Fibroblast of upper back skin (primary cell): ENCODE measurements at regions not wholly inside any gene's neighbourhood (a gene's known extent, or its start where the extent isn't known, plus 50 kb on each side); places are given as distances from the start of the nearest gene placed in this dataset.
"Not testable (repeated sequence)": the region's sequence is repeated elsewhere in the genome, so short reads cannot be mapped to it uniquely, and the experiment has no call there.

ENCODE experiments used
- DNase-seq: peaks from one replicate; pipeline ENCODE4 v3.0.0-alpha.2; 2013

GRCh38 chr2:84129018-84129417 is 330.1 kb downstream of the SUCLG1 start:
- DNase-seq, result no peak

- DNase-seq, result not testable (repeated sequence)
Observed at GRCh38 chr2:84127812-84128211, 331.3 kb downstream of the SUCLG1 start.

GRCh38 chr2:84126530-84126929 is 332.6 kb downstream of the SUCLG1 start:
- DNase-seq, result no peak

- no peak for DNase-seq
Observed at GRCh38 chr2:84126084-84126483, 333.0 kb downstream of the SUCLG1 start.

GRCh38 chr2:84116143-84116542 is 342.9 kb downstream of the SUCLG1 start:
- no peak for DNase-seq

- no peak for DNase-seq
Observed at GRCh38 chr2:84115173-84115857, 343.8 kb downstream of the SUCLG1 start.

GRCh38 chr2:84103816-84104527 is 355.1 kb downstream of the SUCLG1 start:
- not testable (repeated sequence) for DNase-seq

- no peak for DNase-seq
Observed at GRCh38 chr2:84102274-84102673, 356.8 kb downstream of the SUCLG1 start.

GRCh38 chr2:84088656-84089055 is 370.4 kb downstream of the SUCLG1 start:
- no peak for DNase-seq

- DNase-seq, result no peak
Observed at GRCh38 chr2:84085562-84085961, 373.5 kb downstream of the SUCLG1 start.

GRCh38 chr2:84084856-84085255 is 374.2 kb downstream of the SUCLG1 start:
- DNase-seq, result no peak

- DNase-seq, result no peak
Observed at GRCh38 chr2:84083984-84084383, 375.1 kb downstream of the SUCLG1 start.

GRCh38 chr2:84078471-84078870 is 380.6 kb downstream of the SUCLG1 start:
- no peak for DNase-seq

GRCh38 chr2:84077496-84077895 is 381.6 kb downstream of the SUCLG1 start:
- peak; percentile 15 for DNase-seq

- DNase-seq, result no peak
Observed at GRCh38 chr2:84071050-84071449, 388.0 kb downstream of the SUCLG1 start.

GRCh38 chr2:84065857-84066256 is 393.2 kb downstream of the SUCLG1 start:
- no peak for DNase-seq

- no peak for DNase-seq
Observed at GRCh38 chr2:84057917-84058560, 401.0 kb downstream of the SUCLG1 start.

GRCh38 chr2:84055816-84056215 is 403.3 kb downstream of the SUCLG1 start:
- no peak for DNase-seq

- DNase-seq, result not testable (repeated sequence)
Observed at GRCh38 chr2:84054577-84054976, 404.5 kb downstream of the SUCLG1 start.

GRCh38 chr2:84052913-84053312 is 406.2 kb downstream of the SUCLG1 start:
- DNase-seq, result no peak

GRCh38 chr2:84052043-84052442 is 407.0 kb downstream of the SUCLG1 start:
- DNase-seq, result no peak

- no peak for DNase-seq
Observed at GRCh38 chr2:84048964-84049363, 410.1 kb downstream of the SUCLG1 start.

GRCh38 chr2:84041506-84041905 is 417.6 kb downstream of the SUCLG1 start:
- DNase-seq, result no peak

GRCh38 chr2:84040281-84040680 is 418.8 kb downstream of the SUCLG1 start:
- DNase-seq, result no peak
